SK-N-SH treated with all-trans-retinoic acid at 6 μM for 48 hours (cell line): ENCODE measurements at regions not wholly inside any gene's neighbourhood (a gene's known extent, or its start where the extent isn't known, plus 50 kb on each side); places are given as distances from the start of the nearest gene placed in this dataset.

Experiments used
- ARNTL ChIP-seq: fragments of 450-650 bp; formaldehyde crosslinking; IDR thresholded peaks from 2 replicates; pipeline ENCODE4 v1.5.0; 2020; ENCODE audit warnings: low read depth, mild to moderate bottlenecking, moderate library complexity, borderline replicate concordance
- RARB ChIP-seq: fragments of 250-450 bp; sonication (Bioruptor Pico); IDR thresholded peaks from 2 replicates; pipeline ENCODE4 v1.8.0; 2021; ENCODE audit warnings: mild to moderate bottlenecking, moderate library complexity
- TOX ChIP-seq: fragments of 250-450 bp; sonication (Bioruptor Pico); IDR thresholded peaks from 2 replicates; pipeline ENCODE4 v1.8.0; 2021; ENCODE audit warnings: mild to moderate bottlenecking, moderate library complexity, borderline replicate concordance
- ZFP30 ChIP-seq: fragments of 450-650 bp; formaldehyde crosslinking; IDR thresholded peaks from 2 replicates; pipeline ENCODE4 v1.5.0; 2022; ENCODE audit warnings: mild to moderate bottlenecking, moderate library complexity
- TF ChIP-seq, protein P1 (sequence below): fragments of 250-450 bp; sonication (Bioruptor Pico); IDR thresholded peaks from 2 replicates; pipeline ENCODE4 v1.8.0; 2021; ENCODE audit warnings: low read depth, mild to moderate bottlenecking, moderate library complexity, borderline replicate concordance
- TF ChIP-seq, protein P2 (sequence below): fragments of 250-450 bp; sonication (Bioruptor Pico); IDR thresholded peaks from 2 replicates; pipeline ENCODE4 v1.5.1; 2020; ENCODE audit warnings: low read depth, mild to moderate bottlenecking, moderate library complexity

DNA sequence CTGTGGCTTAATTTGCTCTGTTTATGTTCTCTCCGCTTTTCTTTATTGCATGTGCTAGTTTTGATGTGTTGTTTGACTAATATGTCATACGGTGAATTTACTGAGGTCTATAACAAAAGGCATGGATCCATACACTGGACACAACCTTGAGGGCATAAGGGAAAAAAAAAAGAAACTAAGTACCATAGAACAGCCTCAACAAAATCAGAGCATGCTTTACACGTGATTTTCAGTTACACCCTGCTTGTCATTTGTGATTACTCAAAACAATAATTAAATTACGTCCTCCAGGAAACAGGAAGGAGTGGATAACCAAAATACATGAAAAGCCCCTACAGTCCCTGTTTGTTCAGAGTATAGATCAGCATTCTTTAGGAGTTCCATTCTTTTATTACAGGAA, 150.5 kb downstream of the CRPPA start:
- TF ChIP-seq ZFP30 (no peak), RARB (CRISPR knock-in tag) (no peak), TOX (no peak), ARNTL (CRISPR knock-in tag) (no peak)
- TF ChIP-seq, protein P1, sequence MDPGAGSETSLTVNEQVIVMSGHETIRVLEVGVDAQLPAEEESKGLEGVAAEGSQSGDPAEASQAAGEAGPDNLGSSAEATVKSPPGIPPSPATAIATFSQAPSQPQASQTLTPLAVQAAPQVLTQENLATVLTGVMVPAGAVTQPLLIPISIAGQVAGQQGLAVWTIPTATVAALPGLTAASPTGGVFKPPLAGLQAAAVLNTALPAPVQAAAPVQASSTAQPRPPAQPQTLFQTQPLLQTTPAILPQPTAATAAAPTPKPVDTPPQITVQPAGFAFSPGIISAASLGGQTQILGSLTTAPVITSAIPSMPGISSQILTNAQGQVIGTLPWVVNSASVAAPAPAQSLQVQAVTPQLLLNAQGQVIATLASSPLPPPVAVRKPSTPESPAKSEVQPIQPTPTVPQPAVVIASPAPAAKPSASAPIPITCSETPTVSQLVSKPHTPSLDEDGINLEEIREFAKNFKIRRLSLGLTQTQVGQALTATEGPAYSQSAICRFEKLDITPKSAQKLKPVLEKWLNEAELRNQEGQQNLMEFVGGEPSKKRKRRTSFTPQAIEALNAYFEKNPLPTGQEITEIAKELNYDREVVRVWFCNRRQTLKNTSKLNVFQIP (CRISPR knock-in tag): no peak
- TF ChIP-seq, protein P2, sequence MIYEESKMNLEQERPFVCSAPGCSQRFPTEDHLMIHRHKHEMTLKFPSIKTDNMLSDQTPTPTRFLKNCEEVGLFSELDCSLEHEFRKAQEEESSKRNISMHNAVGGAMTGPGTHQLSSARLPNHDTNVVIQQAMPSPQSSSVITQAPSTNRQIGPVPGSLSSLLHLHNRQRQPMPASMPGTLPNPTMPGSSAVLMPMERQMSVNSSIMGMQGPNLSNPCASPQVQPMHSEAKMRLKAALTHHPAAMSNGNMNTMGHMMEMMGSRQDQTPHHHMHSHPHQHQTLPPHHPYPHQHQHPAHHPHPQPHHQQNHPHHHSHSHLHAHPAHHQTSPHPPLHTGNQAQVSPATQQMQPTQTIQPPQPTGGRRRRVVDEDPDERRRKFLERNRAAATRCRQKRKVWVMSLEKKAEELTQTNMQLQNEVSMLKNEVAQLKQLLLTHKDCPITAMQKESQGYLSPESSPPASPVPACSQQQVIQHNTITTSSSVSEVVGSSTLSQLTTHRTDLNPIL (CRISPR knock-in tag): no peak
